Calu3 (cell line): ENCODE measurements at regions not wholly inside any gene's neighbourhood (a gene's known extent, or its start where the extent isn't known, plus 50 kb on each side); places are given as distances from the start of the nearest gene placed in this dataset.

Experiments
- BruUV-seq: library from RNA; stranded (reverse); fragments of 400-500 nt; replicated peaks from 2 replicates; lab custom pipeline; 2021; lab: Mats Ljungman, UMichigan
- CTCF ChIA-PET: fragments of 300-600 bp; sonication (Branson Sonifier 250); formaldehyde crosslinking; loops from one replicate; lab custom pipeline; 2022; ENCODE audit warnings: antibody characterized with exemption; lab: Charles Lee
- DNase-seq: peaks from one replicate; pipeline ENCODE4 v3.0.0; 2022
- H3K27ac Mint-ChIP-seq: one replicate; pipeline ENCODE4 v1.8.0; 2022; ENCODE audit warnings: mixed read lengths; ENCODE audit not compliant: unreplicated experiment
- H3K27me3 Mint-ChIP-seq: one replicate; pipeline ENCODE4 v1.8.0; 2022; ENCODE audit warnings: mixed read lengths; ENCODE audit not compliant: unreplicated experiment
- H3K36me3 Mint-ChIP-seq: one replicate; pipeline ENCODE4 v1.8.0; 2022; ENCODE audit warnings: mild to moderate bottlenecking, moderate library complexity, mixed read lengths; ENCODE audit not compliant: insufficient read depth, unreplicated experiment
- H3K4me1 Mint-ChIP-seq: one replicate; pipeline ENCODE4 v1.8.0; 2022; ENCODE audit warnings: mild to moderate bottlenecking, low read depth, mixed read lengths; ENCODE audit not compliant: unreplicated experiment
- H3K4me3 Mint-ChIP-seq: one replicate; pipeline ENCODE4 v1.8.0; 2022; ENCODE audit warnings: mild to moderate bottlenecking, low read depth, moderate library complexity, mixed read lengths; ENCODE audit not compliant: unreplicated experiment
- H3K9me3 Mint-ChIP-seq: one replicate; pipeline ENCODE4 v1.8.0; 2022; ENCODE audit warnings: low read depth, mixed read lengths; ENCODE audit not compliant: unreplicated experiment
- intact Hi-C: fragments of 100-400 bp; cut with micrococcal nuclease; formaldehyde crosslinking; loops from one replicate; pipeline ENCODE4 v1.10.0; 2022; ENCODE audit not compliant: unreplicated experiment
- TF ChIP-seq, protein P1 (sequence below): fragments of 200-600 bp; IDR thresholded peaks from one replicate; pipeline ENCODE4 v1.8.0; 2022; ENCODE audit warnings: antibody characterized with exemption; ENCODE audit not compliant: unreplicated experiment

- no peak for DNase-seq
- Mint-ChIP-seq H3K36me3 (no peaks in the 10 kb centered on the region), H3K4me1 (peaks cover 11% of the 10 kb centered on the region), H3K27ac (peak overlapping the region; percentile 21), H3K4me3 (no peak overlapping the region), H3K9me3 (no peaks in the 10 kb centered on the region), H3K27me3 (no peaks in the 10 kb centered on the region)
- CTCF ChIA-PET: no interaction called here
- intact Hi-C loops: loop anchor here (1.0 to 10.0 kb wide), 5 partner anchors 429 to 1349 kb away; no protein-coding TSS in a partner anchor
- no TSS peak for BruUV-seq
- TF ChIP-seq, protein P1, sequence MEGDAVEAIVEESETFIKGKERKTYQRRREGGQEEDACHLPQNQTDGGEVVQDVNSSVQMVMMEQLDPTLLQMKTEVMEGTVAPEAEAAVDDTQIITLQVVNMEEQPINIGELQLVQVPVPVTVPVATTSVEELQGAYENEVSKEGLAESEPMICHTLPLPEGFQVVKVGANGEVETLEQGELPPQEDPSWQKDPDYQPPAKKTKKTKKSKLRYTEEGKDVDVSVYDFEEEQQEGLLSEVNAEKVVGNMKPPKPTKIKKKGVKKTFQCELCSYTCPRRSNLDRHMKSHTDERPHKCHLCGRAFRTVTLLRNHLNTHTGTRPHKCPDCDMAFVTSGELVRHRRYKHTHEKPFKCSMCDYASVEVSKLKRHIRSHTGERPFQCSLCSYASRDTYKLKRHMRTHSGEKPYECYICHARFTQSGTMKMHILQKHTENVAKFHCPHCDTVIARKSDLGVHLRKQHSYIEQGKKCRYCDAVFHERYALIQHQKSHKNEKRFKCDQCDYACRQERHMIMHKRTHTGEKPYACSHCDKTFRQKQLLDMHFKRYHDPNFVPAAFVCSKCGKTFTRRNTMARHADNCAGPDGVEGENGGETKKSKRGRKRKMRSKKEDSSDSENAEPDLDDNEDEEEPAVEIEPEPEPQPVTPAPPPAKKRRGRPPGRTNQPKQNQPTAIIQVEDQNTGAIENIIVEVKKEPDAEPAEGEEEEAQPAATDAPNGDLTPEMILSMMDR: no peak
These were observed 818.8 kb downstream of the GATA3 start for GRCh38 chr10:8873310-8873709.

- no TSS peak for BruUV-seq
- CTCF ChIA-PET: no interaction called here
- Mint-ChIP-seq H3K27me3 (no peaks in the 10 kb centered on the region), H3K27ac (peak overlapping the region; percentile 21), H3K9me3 (no peaks in the 10 kb centered on the region), H3K4me3 (no peak overlapping the region), H3K36me3 (no peaks in the 10 kb centered on the region), H3K4me1 (peaks cover 11% of the 10 kb centered on the region)
- no peak for DNase-seq
- TF ChIP-seq, protein P1: no peak
- intact Hi-C loops: loop anchor here (5.0 to 10.0 kb wide), 2 partner anchors 428 to 1349 kb away; no protein-coding TSS in a partner anchor
These were observed 819.8 kb downstream of the GATA3 start for GRCh38 chr10:8874268-8874667.

DNA sequence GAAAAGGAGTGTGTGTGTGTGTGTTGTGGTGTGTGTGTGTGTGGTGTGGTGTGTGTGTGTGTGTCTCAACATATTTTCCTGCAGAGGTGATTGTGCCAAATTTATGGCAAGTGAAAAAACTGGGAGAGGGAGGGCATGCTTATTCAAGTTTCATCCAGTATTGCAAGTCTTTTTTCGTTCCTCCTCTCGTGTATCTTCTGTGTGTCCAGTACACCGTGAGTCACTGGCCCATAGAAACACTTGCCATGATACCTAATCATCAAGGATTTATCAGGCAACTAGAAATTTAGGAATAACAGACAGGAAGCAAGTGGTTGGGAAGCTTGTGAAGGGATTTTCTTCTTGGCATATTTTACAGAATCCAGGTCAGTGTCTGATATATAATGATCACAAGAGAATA lies 820.5 kb downstream of the GATA3 start:
- CTCF ChIA-PET: no interaction called here
- H3K9me3 Mint-ChIP-seq: no peaks in the 10 kb centered on the region
- intact Hi-C loops: loop anchor here (5.0 to 10.0 kb wide), 3 partner anchors 332 to 1350 kb away; no protein-coding TSS in a partner anchor
- no peaks in the 10 kb centered on the region for H3K27me3 Mint-ChIP-seq
- H3K4me3 Mint-ChIP-seq: no peak overlapping the region
- H3K27ac Mint-ChIP-seq: no peak overlapping the region
- no peaks in the 10 kb centered on the region for H3K36me3 Mint-ChIP-seq
- no TSS peak for BruUV-seq
- TF ChIP-seq, protein P1: no peak
- no peak for DNase-seq
- H3K4me1 Mint-ChIP-seq: peaks cover 11% of the 10 kb centered on the region

GRCh38 chr10:8876171-8876570 lies 821.7 kb downstream of the GATA3 start:
- H3K36me3 Mint-ChIP-seq: no peaks in the 10 kb centered on the region
- no peak overlapping the region for H3K4me3 Mint-ChIP-seq
- H3K4me1 Mint-ChIP-seq: peaks cover 11% of the 10 kb centered on the region
- no peak for DNase-seq
- intact Hi-C loops: loop anchor here (5.0 to 10.0 kb wide), 2 partner anchors 331 to 1351 kb away; no protein-coding TSS in a partner anchor
- CTCF ChIA-PET: no interaction called here
- BruUV-seq: no TSS peak
- no peaks in the 10 kb centered on the region for H3K27me3 Mint-ChIP-seq
- no peaks in the 10 kb centered on the region for H3K9me3 Mint-ChIP-seq
- TF ChIP-seq, protein P1: no peak
- H3K27ac Mint-ChIP-seq: no peak overlapping the region
